GM13977 (cell line): ENCODE measurements at regions not wholly inside any gene's neighbourhood (a gene's known extent, or its start where the extent isn't known, plus 50 kb on each side); places are given as distances from the start of the nearest gene placed in this dataset.

Experiments used
- DNase-seq: peaks from one replicate; pipeline ENCODE4 v3.0.0; 2012; ENCODE audit warnings: low spot score
- in situ Hi-C: fragments of 300-500 bp; cut with MboI; formaldehyde crosslinking; loops from one replicate; pipeline ENCODE4 v1.12.0; 2022; ENCODE audit warnings: low sequenced_read_pairs, low pct_unique_long_range_greater_than_20kb, mixed read lengths, inconsistent platforms; ENCODE audit not compliant: unreplicated experiment
- TF ChIP-seq, protein P1 (sequence below): IDR thresholded peaks from 2 replicates; pipeline ENCODE4 v1.5.1; 2012; ENCODE audit warnings: mild to moderate bottlenecking, control low read depth; ENCODE audit not compliant: insufficient read depth; ENCODE audit errors: extremely low read depth, missing control alignments

DNA sequence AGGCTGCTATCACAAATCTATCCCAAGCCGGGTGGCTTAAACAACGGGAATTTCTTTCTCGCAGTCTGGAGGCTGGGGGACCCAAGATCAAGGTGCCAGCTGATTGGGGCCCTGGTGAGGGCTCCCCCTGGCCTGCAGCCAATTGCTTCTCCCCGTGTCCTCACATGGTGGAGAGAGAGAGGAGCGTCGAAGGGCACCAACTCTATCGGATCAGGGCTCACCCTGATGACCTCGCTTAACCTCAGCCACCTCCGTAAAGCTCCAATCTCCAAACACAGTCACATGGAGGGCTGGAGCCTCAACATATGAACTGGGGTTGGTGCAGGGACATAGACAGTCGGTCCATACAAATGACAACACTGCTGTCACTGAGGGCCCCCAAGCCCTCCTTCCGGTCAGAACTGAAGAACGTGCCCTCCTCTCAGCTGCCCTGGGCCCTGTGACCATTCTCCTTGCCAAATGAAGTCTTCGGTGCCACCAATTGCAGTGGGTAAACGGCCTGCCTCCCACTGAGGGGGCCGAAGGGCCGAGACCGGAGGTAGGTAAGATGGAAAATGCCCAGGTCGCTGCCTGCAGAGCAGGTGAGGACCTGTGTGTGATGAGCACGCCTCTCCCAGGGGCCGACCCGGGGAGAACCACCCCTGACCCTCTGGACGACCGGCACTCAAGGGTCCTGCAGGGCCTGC, 211.0 kb downstream of the TOMM20 start:
- TF ChIP-seq, protein P1, sequence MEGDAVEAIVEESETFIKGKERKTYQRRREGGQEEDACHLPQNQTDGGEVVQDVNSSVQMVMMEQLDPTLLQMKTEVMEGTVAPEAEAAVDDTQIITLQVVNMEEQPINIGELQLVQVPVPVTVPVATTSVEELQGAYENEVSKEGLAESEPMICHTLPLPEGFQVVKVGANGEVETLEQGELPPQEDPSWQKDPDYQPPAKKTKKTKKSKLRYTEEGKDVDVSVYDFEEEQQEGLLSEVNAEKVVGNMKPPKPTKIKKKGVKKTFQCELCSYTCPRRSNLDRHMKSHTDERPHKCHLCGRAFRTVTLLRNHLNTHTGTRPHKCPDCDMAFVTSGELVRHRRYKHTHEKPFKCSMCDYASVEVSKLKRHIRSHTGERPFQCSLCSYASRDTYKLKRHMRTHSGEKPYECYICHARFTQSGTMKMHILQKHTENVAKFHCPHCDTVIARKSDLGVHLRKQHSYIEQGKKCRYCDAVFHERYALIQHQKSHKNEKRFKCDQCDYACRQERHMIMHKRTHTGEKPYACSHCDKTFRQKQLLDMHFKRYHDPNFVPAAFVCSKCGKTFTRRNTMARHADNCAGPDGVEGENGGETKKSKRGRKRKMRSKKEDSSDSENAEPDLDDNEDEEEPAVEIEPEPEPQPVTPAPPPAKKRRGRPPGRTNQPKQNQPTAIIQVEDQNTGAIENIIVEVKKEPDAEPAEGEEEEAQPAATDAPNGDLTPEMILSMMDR: no peak
- in situ Hi-C loops: no loop called here
- DNase-seq: no peak

- no peak for DNase-seq
- in situ Hi-C loops: no loop called here
- TF ChIP-seq, protein P1: no peak
These were observed 211.8 kb downstream of the TOMM20 start for GRCh38 chr1:234916840-234917239.

DNA sequence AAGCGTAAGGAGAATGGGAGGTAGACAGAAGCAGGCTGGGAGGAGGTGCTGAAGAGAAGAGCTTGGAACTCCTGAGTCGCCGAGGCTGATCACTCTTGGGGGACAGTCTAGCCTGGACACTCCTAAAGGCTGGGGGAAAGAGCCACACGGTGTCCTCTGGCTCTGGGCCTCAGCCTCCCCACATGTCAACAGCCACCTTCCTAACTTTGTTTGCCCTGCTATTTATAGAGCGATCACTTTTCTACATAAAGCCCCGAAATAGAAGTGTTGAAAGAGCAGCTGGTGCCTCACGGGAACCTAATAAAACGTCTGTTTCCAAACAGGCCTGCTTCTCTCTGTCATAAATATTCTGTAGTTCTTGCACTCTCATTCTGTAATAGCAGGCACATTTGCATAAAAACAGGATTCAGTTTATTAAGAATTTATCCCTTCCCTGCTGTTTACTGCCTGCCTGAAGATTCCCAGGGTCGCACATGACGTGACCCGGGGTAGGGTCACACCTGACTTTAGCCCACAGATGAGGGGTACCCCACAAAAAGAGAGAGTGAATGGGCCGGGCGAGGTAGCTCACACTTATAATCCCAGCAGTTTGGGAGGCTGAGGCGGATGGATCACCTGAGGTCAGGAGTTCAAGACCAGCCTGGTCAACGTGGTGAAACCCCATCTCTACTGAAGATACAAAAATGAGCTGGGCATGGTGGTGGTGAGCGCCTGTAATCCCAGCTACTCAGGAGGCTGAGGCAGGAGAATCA, 212.5 kb downstream of the TOMM20 start:
- TF ChIP-seq, protein P1: no peak
- no peak for DNase-seq
- in situ Hi-C loops: no loop called here

DNA sequence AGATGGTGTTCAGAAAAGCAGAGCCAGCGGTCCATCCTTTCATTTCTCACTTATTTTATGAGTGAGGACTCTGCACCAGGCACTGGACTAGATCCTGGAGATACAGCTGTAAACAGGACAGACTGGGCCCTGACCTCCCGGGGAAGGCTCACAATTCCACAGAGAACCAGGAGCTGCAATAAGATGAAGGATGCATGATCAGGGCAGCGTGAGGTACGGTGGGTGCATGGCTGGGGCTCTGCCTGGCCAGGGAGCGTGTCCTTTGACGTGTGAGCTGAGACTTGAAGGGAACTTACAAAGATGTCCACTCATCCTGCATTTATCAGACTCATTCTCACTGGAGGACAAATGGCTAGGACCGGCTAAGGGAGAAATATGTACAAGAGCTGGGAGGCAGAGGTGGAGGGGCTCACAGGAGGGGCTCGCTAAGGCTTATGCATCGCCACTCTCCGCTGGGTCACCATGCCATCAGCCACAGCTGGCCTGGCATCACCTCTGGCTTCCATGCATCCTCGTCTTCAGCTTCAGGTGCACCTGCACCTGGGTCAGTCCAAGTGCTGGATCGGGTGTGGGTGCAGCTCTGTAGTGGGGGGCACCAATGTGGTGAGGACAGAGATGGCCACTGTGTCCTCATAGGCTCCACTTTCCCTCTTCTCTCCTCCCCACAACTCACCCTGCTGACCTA, 213.9 kb downstream of the TOMM20 start:
- in situ Hi-C loops: no loop called here
- TF ChIP-seq, protein P1: no peak
- DNase-seq: no peak

DNA sequence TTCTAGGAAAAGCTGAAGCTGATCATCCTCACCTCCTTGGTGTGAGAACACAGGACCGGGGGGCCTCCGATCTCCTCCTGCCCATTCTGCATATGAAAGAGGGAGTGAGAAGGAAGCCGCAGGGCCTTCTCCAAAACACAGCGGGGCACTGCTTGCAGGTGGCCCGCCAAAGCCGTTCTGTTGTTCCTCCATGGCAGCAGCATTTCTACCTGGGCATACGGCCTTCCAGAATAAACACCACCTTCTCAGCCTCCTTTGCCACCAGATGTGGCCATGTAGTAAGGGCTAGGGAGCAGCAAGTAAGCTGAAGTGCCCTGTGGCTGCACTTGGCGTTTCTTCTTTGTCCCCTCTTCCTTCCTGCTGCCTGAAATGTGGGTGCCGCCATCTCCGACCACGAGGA, 214.9 kb downstream of the TOMM20 start:
- in situ Hi-C loops: no loop called here
- TF ChIP-seq, protein P1: no peak

GRCh38 chr1:234913278-234913649, 215.4 kb downstream of the TOMM20 start:
- DNase-seq: no peak
- in situ Hi-C loops: no loop called here
- TF ChIP-seq, protein P1: no peak

More for the DNA sequence above, 214.9 kb downstream of the TOMM20 start:
- no peak for DNase-seq
